ENCODE measurements at regions not wholly inside any gene's neighbourhood (a gene's known extent, or its start where the extent isn't known, plus 50 kb on each side); places are given as distances from the start of the nearest gene placed in this dataset.

DNA sequence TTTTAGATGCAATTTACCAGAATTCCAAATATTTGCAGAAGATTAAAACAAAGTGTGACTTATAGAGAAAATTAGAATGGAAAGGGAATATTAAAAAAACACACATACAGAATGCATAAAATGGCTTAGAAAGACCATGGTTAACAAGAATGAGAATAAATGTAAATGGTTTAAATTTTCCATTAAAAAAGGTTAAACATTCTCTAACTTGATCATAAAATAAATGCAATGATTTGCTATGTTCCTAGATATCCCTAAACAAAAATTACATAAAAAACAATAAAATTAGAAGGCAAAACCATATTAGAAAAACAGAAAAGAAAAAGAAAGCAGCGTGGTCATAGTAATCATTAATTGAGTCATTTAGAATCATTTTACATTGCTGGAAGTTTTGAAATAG, 152.5 kb downstream of the TMEM38B start:
- H3K9ac ChIP-seq (ENCODE audit: low read depth in 1 of 2, low read length in 2 of 2): no peak overlapping the region
- H3K27ac ChIP-seq (ENCODE audit: low read depth in 2 of 2, low read length in 2 of 2): no peak overlapping the region
- H3K9me3 ChIP-seq (ENCODE audit: control insufficient read depth in 2 of 2, low read length in 2 of 2): no peaks in the 10 kb centered on the region
- no peaks in the 10 kb centered on the region for H3K27me3 ChIP-seq (ENCODE audit: control insufficient read depth in 2 of 2, insufficient read depth in 2 of 2, low read length in 2 of 2)
- no peaks in the 10 kb centered on the region for H3K36me3 ChIP-seq (ENCODE audit: control insufficient read depth in 2 of 2, insufficient read depth in 2 of 2, low read length in 2 of 2)
- H3K4me1 ChIP-seq (ENCODE audit: control insufficient read depth in 2 of 2, insufficient read depth in 2 of 2, low read length in 2 of 2): no peaks in the 10 kb centered on the region
- no peak overlapping the region for H3K4me3 ChIP-seq (ENCODE audit: low read length in 2 of 2)

DNA sequence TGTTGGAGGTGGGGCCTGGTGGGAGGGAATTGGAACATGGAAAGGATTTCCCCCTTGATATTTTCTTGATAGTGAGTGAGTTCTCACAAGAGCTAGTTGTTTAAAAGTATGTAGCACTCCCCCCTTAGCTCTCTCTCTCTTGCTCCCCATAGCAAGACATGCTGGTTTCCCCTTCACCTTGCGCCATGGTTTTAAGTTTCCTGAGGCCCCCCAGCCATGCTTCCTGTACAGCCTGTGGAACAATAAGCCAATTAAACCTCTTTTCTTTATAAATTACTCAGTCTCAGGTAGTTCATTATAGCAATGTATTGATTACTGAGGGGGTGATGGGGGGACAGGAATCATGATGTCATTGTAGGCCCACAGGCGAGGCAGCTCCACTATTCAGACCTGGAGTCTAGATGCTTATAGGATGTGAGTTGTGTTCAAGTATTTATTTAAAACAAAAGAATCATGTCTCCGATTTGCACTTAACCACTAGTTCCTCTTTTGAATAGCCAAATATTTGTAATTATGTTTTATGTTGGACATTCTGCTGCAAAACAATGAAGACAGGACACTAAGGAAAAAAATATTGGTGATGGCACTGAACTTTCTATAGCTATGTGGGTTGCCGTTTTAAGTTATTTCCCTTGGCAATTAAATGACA, 156.6 kb downstream of the TMEM38B start:
- Histone ChIP-seq H3K4me3 (ENCODE audit: low read length in 2 of 2) (no peak overlapping the region), H3K27me3 (ENCODE audit: control insufficient read depth in 2 of 2, insufficient read depth in 2 of 2, low read length in 2 of 2) (no peaks in the 10 kb centered on the region), H3K27ac (ENCODE audit: low read depth in 2 of 2, low read length in 2 of 2) (no peak overlapping the region), H3K36me3 (ENCODE audit: control insufficient read depth in 2 of 2, insufficient read depth in 2 of 2, low read length in 2 of 2) (no peaks in the 10 kb centered on the region), H3K9me3 (ENCODE audit: control insufficient read depth in 2 of 2, low read length in 2 of 2) (no peaks in the 10 kb centered on the region), H3K4me1 (ENCODE audit: control insufficient read depth in 2 of 2, insufficient read depth in 2 of 2, low read length in 2 of 2) (no peaks in the 10 kb centered on the region), H3K9ac (ENCODE audit: low read depth in 1 of 2, low read length in 2 of 2) (no peak overlapping the region)

DNA sequence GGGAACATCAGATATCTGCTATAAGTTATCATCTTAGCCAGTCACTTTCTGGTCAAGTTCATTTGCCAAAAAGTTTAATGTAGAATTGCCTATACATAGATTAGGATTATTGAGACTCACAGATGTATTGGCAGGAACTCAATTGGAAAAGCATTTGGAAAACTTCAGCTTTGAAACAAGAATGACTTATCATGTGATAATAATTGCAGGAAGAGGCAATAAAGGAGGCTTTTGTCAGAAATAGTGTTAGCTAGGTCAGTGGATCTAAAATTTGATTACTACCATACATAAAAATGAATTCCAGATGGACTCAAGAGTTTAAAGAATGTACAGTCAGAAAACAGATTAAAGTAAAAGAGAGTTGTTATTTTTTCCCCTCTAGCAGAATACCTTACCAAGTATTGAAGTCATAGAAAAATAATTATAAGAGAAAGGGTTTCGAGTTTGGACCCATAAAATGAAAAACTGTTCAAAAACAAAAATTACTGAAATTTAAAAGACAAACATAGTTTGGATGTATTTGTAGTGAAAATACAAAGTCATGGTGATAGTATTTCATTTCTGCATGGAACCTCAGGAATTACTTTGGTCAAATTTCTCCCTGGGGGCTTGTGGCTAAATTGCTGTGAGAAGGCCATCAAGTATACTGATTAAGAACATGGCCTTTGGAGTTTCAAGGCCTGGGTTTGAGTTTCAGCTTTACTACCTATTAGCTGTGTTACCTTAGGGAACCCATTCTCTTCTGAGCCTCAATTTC, 159.9 kb downstream of the TMEM38B start:
- no peak overlapping the region for H3K4me3 ChIP-seq (ENCODE audit: low read length in 2 of 2)
- H3K36me3 ChIP-seq (ENCODE audit: control insufficient read depth in 2 of 2, insufficient read depth in 2 of 2, low read length in 2 of 2): no peaks in the 10 kb centered on the region
- no peaks in the 10 kb centered on the region for H3K27me3 ChIP-seq (ENCODE audit: control insufficient read depth in 2 of 2, insufficient read depth in 2 of 2, low read length in 2 of 2)
- no peaks in the 10 kb centered on the region for H3K9me3 ChIP-seq (ENCODE audit: control insufficient read depth in 2 of 2, low read length in 2 of 2)
- no peak overlapping the region for H3K9ac ChIP-seq (ENCODE audit: low read depth in 1 of 2, low read length in 2 of 2)
- no peaks in the 10 kb centered on the region for H3K4me1 ChIP-seq (ENCODE audit: control insufficient read depth in 2 of 2, insufficient read depth in 2 of 2, low read length in 2 of 2)
- no peak overlapping the region for H3K27ac ChIP-seq (ENCODE audit: low read depth in 2 of 2, low read length in 2 of 2)

DNA sequence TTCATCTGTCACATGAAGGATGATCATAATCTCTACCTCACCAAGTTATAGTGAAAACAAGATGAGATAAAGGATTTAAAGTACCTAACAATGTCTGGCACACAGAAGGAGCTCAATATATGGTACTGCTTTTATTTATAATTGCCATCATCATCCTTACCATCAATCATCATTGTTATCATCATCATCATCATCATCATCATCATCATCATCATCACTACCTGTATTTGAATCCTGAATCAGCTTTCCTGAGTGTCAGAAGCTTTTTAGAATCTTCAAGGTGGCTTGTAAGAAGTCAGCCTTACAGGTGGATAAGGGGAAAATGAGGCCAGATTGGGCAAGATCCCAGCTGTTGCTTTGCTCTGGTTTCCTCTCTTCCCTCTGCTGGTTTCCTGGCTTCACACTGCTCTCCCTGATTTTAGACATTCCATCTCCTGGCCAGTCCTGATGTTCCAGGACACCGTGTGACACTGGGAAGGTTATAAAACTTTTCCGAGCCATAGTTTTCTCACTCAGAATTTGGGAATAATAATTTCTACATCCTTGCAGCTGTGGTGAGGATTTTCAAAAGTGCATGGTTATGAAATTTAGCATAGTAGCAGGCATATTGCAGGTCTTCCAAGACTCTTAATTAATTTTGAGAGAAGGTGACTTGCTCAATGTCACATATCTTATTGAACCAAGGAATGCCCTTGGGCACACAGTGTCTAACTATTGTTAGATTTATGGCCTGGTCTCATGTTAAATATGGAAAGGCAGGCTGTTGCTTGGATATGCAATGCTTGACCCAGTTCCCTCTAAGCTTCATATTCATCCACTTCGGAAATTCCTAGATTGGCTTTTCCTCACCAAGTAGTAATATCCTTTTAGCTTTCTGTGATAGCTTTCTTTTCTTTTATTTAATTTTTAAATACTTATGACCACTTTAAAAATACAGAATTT, 160.7 kb downstream of the TMEM38B start:
- H3K36me3 ChIP-seq (ENCODE audit: control insufficient read depth in 2 of 2, insufficient read depth in 2 of 2, low read length in 2 of 2): no peaks in the 10 kb centered on the region

DNA sequence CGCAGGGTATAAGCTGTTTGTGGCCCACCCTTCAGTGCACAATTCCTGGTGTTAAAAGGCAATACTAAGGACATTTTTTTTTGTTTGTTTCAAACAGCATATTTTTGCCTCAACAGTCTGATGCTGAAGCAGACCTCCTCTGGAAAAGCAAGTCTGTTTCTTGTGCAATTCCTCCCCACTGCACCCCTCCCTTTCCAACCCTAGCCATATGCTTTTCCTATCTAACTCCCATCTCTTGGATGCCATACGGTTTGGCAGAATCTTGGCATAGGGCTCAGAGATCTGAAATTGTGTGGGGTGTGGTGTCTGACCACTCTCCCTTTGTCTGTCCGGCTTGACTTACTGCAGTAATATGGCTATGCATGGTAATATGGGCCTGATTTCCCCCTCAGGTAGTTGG, 161.6 kb downstream of the TMEM38B start:
- Histone ChIP-seq H3K9me3 (ENCODE audit: control insufficient read depth in 2 of 2, low read length in 2 of 2) (no peaks in the 10 kb centered on the region), H3K9ac (ENCODE audit: low read depth in 1 of 2, low read length in 2 of 2) (no peak overlapping the region), H3K27me3 (ENCODE audit: control insufficient read depth in 2 of 2, insufficient read depth in 2 of 2, low read length in 2 of 2) (no peaks in the 10 kb centered on the region), H3K4me1 (ENCODE audit: control insufficient read depth in 2 of 2, insufficient read depth in 2 of 2, low read length in 2 of 2) (no peaks in the 10 kb centered on the region), H3K36me3 (ENCODE audit: control insufficient read depth in 2 of 2, insufficient read depth in 2 of 2, low read length in 2 of 2) (no peaks in the 10 kb centered on the region), H3K27ac (ENCODE audit: low read depth in 2 of 2, low read length in 2 of 2) (no peak overlapping the region), H3K4me3 (ENCODE audit: low read length in 2 of 2) (no peak overlapping the region)

More for the DNA sequence above, 160.7 kb downstream of the TMEM38B start:
- H3K4me3 ChIP-seq (ENCODE audit: low read length in 2 of 2): no peak overlapping the region
- H3K9ac ChIP-seq (ENCODE audit: low read depth in 1 of 2, low read length in 2 of 2): no peak overlapping the region
- H3K27ac ChIP-seq (ENCODE audit: low read depth in 2 of 2, low read length in 2 of 2): no peak overlapping the region
- no peaks in the 10 kb centered on the region for H3K27me3 ChIP-seq (ENCODE audit: control insufficient read depth in 2 of 2, insufficient read depth in 2 of 2, low read length in 2 of 2)
- no peaks in the 10 kb centered on the region for H3K9me3 ChIP-seq (ENCODE audit: control insufficient read depth in 2 of 2, low read length in 2 of 2)
- no peaks in the 10 kb centered on the region for H3K4me1 ChIP-seq (ENCODE audit: control insufficient read depth in 2 of 2, insufficient read depth in 2 of 2, low read length in 2 of 2)

DNA sequence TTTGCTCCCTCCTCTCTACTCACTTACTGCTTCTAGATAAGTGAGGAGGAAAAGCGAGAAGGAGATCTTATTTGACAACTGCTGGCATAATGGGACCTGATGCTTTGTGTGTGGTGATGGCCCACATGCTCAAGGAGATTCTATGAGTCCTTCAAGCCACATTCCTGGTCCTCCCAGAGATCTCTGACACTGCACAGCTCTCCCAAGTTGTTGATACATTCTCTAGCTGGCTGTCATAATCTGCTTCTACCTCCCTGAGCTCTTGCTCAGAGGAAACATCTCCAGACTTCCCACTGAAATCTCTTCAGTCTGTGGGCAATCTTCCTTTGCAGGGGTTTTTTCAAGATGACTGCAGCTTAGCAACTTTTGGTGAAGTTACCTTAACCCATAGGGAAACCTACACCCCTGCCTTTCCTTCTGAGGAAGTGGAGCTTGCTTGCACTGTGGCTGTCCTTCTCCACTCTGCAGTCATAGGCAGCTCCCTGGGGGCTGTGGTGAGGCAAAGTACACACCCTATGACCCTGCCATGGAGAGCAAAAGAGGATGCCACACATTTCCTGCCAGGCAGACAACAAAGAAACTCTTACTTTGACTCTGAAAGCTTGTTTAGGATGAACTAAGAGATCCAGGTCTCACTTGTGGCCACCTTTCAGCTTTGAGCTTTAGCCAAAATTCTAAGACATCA, 163.8 kb downstream of the TMEM38B start:
- H3K36me3 ChIP-seq (ENCODE audit: control insufficient read depth in 2 of 2, insufficient read depth in 2 of 2, low read length in 2 of 2): no peaks in the 10 kb centered on the region
- H3K9ac ChIP-seq (ENCODE audit: low read depth in 1 of 2, low read length in 2 of 2): no peak overlapping the region
- no peak overlapping the region for H3K27ac ChIP-seq (ENCODE audit: low read depth in 2 of 2, low read length in 2 of 2)
- H3K9me3 ChIP-seq (ENCODE audit: control insufficient read depth in 2 of 2, low read length in 2 of 2): no peaks in the 10 kb centered on the region
- no peak overlapping the region for H3K4me3 ChIP-seq (ENCODE audit: low read length in 2 of 2)
- no peaks in the 10 kb centered on the region for H3K4me1 ChIP-seq (ENCODE audit: control insufficient read depth in 2 of 2, insufficient read depth in 2 of 2, low read length in 2 of 2)
- no peaks in the 10 kb centered on the region for H3K27me3 ChIP-seq (ENCODE audit: control insufficient read depth in 2 of 2, insufficient read depth in 2 of 2, low read length in 2 of 2)

DNA sequence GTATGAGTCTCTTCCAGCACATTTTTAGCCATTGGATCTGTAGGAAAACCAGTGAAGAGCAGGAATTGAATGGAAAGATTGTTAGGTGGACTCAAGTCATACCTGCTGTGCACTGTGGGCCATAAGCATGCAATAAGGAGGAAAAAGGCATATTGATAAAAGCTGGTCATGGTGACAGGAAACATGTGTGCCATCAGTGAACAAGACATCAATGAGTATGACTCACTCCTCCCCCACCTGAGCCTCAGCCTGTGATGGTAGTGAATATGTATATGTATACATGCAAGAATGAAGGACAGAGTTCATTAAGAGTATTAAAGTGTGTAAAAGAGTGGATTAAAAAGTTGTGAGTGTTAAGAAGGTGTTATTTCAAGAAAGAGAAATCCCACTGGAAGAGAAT, 164.5 kb downstream of the TMEM38B start:
- Histone ChIP-seq H3K9ac (ENCODE audit: low read depth in 1 of 2, low read length in 2 of 2) (no peak overlapping the region), H3K36me3 (ENCODE audit: control insufficient read depth in 2 of 2, insufficient read depth in 2 of 2, low read length in 2 of 2) (no peaks in the 10 kb centered on the region), H3K27ac (ENCODE audit: low read depth in 2 of 2, low read length in 2 of 2) (no peak overlapping the region), H3K4me1 (ENCODE audit: control insufficient read depth in 2 of 2, insufficient read depth in 2 of 2, low read length in 2 of 2) (no peaks in the 10 kb centered on the region), H3K27me3 (ENCODE audit: control insufficient read depth in 2 of 2, insufficient read depth in 2 of 2, low read length in 2 of 2) (no peaks in the 10 kb centered on the region), H3K4me3 (ENCODE audit: low read length in 2 of 2) (no peak overlapping the region), H3K9me3 (ENCODE audit: control insufficient read depth in 2 of 2, low read length in 2 of 2) (no peaks in the 10 kb centered on the region)

DNA sequence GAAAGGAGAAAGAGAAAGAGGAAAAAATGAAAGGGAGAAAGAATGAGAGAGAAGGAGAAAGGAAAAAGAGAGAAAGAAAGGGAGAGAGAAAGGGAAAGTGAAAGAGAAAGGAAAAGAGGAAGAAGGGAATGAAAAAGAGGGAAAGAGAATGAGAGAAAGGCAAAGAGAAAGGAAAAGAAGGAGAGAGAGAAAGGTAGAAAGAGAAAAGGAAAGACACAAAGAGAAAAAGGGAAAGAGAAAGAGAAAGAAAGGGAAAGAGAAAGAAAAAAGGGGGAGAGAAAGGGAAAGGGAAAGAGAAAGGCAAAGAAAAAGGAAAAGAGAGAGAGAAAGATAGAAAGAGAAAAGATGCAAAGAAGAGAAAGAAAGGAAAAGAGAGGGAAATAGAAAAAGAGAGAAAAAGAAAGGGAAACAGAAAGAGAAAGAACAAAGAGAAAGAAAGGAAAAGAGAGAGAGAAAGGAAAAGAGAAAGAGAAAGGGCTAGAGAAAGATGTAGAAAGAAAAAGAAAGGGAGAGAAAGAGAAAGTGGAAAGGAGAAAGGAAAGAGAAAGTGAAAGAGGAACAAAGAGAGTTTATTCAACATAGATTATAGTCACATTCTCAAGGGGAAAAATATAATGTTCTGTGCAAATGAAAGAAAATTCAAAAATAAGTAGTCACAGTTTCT, 165.2 kb downstream of the TMEM38B start:
- H3K9ac ChIP-seq (ENCODE audit: low read depth in 1 of 2, low read length in 2 of 2): no peak overlapping the region
- H3K4me3 ChIP-seq (ENCODE audit: low read length in 2 of 2): no peak overlapping the region
- H3K9me3 ChIP-seq (ENCODE audit: control insufficient read depth in 2 of 2, low read length in 2 of 2): no peaks in the 10 kb centered on the region
- H3K4me1 ChIP-seq (ENCODE audit: control insufficient read depth in 2 of 2, insufficient read depth in 2 of 2, low read length in 2 of 2): no peaks in the 10 kb centered on the region
- no peaks in the 10 kb centered on the region for H3K36me3 ChIP-seq (ENCODE audit: control insufficient read depth in 2 of 2, insufficient read depth in 2 of 2, low read length in 2 of 2)
- no peak overlapping the region for H3K27ac ChIP-seq (ENCODE audit: low read depth in 2 of 2, low read length in 2 of 2)
- no peaks in the 10 kb centered on the region for H3K27me3 ChIP-seq (ENCODE audit: control insufficient read depth in 2 of 2, insufficient read depth in 2 of 2, low read length in 2 of 2)

DNA sequence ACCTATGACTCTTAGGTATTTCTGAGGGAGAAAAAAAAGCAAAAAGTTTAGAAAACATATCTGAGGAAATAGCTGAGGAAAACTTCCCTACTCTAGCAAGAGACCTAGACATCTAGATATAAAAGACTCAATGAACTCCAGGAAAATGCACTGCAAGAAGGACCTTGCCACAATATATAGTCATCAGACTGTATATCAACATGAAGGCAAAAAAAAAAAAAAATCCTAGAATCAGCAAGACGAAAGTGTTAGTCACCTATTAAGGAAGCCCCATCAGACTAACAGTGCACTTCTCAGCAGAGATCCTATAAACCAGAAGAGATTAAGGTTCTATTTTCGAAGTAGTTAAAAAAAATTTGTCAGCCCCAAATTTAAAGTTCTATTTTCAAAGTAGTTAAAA, 166.2 kb downstream of the TMEM38B start:
- Histone ChIP-seq H3K9me3 (ENCODE audit: control insufficient read depth in 2 of 2, low read length in 2 of 2) (no peaks in the 10 kb centered on the region), H3K27ac (ENCODE audit: low read depth in 2 of 2, low read length in 2 of 2) (no peak overlapping the region), H3K27me3 (ENCODE audit: control insufficient read depth in 2 of 2, insufficient read depth in 2 of 2, low read length in 2 of 2) (no peaks in the 10 kb centered on the region), H3K4me3 (ENCODE audit: low read length in 2 of 2) (no peak overlapping the region), H3K4me1 (ENCODE audit: control insufficient read depth in 2 of 2, insufficient read depth in 2 of 2, low read length in 2 of 2) (no peaks in the 10 kb centered on the region), H3K36me3 (ENCODE audit: control insufficient read depth in 2 of 2, insufficient read depth in 2 of 2, low read length in 2 of 2) (no peaks in the 10 kb centered on the region), H3K9ac (ENCODE audit: low read depth in 1 of 2, low read length in 2 of 2) (no peak overlapping the region)

Measured in mucosa of rectum (tissue), 2 donors.